Peyer's patch (tissue), 4 donors: ENCODE measurements at regions not wholly inside any gene's neighbourhood (a gene's known extent, or its start where the extent isn't known, plus 50 kb on each side); places are given as distances from the start of the nearest gene placed in this dataset.

Source experiments
- POLR2A ChIP-seq, 2 donors: fragments of 450-650 bp; IDR thresholded peaks; one replicate each; pipeline ENCODE4 v1.5.1; 2017; ENCODE audit warnings: antibody characterized with exemption in 2 of 2, mild to moderate bottlenecking in 2 of 2, moderate library complexity in 2 of 2
- TF ChIP-seq, protein P1 (sequence below), 6 experiments: fragments of 450-650 bp in 4 of 6; fragments of 200-600 bp in 2 of 6; sonication (generic) in 1 of 6; IDR thresholded peaks; one replicate each; pipeline ENCODE4 v1.5.1; 2017 to 2019; ENCODE audit warnings: antibody characterized with exemption in 6 of 6, mild to moderate bottlenecking in 3 of 6, moderate library complexity in 1 of 6

DNA sequence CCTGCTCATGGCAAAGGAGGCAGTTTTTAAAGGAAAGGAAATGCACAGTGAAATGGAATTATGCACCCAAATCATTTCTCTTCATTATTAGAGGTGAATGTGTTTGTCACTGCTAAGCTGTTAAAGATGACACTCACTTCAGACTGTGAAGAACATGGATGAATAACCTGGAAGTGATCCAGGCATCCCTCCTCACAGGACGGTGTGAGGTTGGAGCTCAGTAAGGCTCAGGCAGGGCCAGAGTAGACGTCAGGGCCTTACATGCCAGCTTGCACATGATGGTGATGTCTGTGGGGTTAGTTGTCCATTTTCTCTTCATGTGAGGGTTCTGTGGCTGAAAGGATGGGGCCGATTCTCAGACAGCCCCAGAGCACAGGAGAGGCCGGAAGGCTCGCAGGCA is 273.1 kb downstream of the PCNX1 start:
- TF ChIP-seq, protein P1, sequence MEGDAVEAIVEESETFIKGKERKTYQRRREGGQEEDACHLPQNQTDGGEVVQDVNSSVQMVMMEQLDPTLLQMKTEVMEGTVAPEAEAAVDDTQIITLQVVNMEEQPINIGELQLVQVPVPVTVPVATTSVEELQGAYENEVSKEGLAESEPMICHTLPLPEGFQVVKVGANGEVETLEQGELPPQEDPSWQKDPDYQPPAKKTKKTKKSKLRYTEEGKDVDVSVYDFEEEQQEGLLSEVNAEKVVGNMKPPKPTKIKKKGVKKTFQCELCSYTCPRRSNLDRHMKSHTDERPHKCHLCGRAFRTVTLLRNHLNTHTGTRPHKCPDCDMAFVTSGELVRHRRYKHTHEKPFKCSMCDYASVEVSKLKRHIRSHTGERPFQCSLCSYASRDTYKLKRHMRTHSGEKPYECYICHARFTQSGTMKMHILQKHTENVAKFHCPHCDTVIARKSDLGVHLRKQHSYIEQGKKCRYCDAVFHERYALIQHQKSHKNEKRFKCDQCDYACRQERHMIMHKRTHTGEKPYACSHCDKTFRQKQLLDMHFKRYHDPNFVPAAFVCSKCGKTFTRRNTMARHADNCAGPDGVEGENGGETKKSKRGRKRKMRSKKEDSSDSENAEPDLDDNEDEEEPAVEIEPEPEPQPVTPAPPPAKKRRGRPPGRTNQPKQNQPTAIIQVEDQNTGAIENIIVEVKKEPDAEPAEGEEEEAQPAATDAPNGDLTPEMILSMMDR (IDR thresholded peaks at IDR 0.05), result no peak
- no peak for TF ChIP-seq POLR2A (IDR thresholded peaks at IDR 0.05)
